ENCODE measurements at regions not wholly inside any gene's neighbourhood (a gene's known extent, or its start where the extent isn't known, plus 50 kb on each side); places are given as distances from the start of the nearest gene placed in this dataset.

GRCh38 chr5:101678481-101679193 lies 617.4 kb downstream of the SLCO4C1 start:
- no peak for TF ChIP-seq TAF1 (IDR thresholded peaks at IDR 0.05; ENCODE audit: borderline replicate concordance, insufficient read depth, low read length)
- TF ChIP-seq SIN3A (IDR thresholded peaks at IDR 0.05; ENCODE audit: borderline replicate concordance, insufficient read depth, low read length): no peak
- TF ChIP-seq REST (IDR thresholded peaks at IDR 0.05; ENCODE audit: insufficient read depth in 1 of 2, low read depth in 2 of 2, low read length in 2 of 2): no peak
- TF ChIP-seq POLR2AphosphoS5 (IDR thresholded peaks at IDR 0.05; ENCODE audit: low read depth, low read length): no peak
